ENCODE measurements at regions not wholly inside any gene's neighbourhood (a gene's known extent, or its start where the extent isn't known, plus 50 kb on each side); places are given as distances from the start of the nearest gene placed in this dataset.

- Histone ChIP-seq H3K27ac (no peak overlapping the region), H3K4me1 (no peaks in the 10 kb centered on the region), H3K4me3 (no peak overlapping the region), H3K9me3 (no peaks in the 10 kb centered on the region), H3K36me3 (no peaks in the 10 kb centered on the region), H3K27me3 (no peaks in the 10 kb centered on the region)
- no peak for TF ChIP-seq CTCF (IDR thresholded peaks at IDR 0.05)
- DNase-seq (ENCODE audit: low spot score), result no peak
These were observed 104.4 kb upstream of the KHDRBS2 start for GRCh38 chr6:62390401-62390800.

DNA sequence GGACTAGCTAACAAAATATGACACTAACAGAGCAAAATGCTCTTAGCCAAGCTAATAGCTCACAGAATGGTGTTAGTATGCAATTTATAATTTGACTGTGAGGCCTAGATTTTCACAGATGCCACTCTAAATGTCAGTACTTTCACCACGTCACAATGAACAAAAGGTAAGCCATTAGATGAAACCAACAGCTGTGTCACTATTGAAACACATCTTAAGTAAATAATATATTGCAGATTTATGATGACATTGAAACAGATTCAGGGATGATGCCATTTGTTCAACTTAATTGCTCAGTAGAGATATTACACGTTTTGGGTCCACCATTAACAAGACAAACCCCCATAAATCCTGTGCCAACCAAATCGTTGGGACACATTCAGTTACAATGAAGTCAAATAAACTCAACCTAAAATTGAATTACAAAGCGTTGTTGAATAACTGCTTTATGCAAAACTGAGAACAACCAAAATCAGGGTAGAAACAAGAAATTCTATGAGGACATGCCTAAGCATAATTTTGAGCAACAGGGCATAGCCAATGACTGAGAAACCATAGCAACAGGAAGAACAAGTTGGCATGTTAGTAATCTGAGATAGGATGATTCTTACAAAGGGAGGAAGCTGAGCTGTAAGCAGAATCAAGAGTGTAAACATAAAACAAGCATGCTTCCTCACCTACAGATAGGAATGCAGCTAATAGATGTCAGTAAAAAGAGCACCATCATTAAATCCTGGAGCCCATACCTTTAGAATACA lies 85.6 kb upstream of the KHDRBS2 start:
- Histone ChIP-seq H3K27ac (no peak overlapping the region), H3K9me3 (no peaks in the 10 kb centered on the region), H3K4me3 (no peak overlapping the region), H3K27me3 (no peaks in the 10 kb centered on the region), H3K4me1 (no peaks in the 10 kb centered on the region), H3K36me3 (no peaks in the 10 kb centered on the region)
- TF ChIP-seq CTCF (IDR thresholded peaks at IDR 0.05), result no peak
- no peak for DNase-seq (ENCODE audit: low spot score)

DNA sequence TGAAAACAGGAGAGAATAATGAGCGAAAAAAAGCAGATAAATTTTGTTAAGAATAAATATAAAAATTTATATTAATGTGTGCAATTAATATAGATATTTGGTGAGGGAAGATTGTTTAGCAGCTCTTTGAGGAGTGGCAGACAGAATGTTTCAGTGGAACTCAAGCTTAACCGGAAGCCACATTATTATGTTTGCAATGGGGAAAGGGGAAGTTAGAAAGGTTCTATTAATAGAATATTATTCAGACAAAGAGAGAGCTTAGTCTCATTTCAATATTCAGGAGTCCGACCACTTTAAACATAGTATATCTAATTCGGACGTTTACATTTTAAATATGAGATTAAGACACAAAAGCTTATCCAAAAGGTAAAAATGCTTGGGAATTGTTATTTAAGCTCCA lies 81.6 kb upstream of the KHDRBS2 start:
- Histone ChIP-seq H3K27me3 (no peaks in the 10 kb centered on the region), H3K9me3 (no peaks in the 10 kb centered on the region)

GRCh38 chr6:62362097-62362496 lies 76.1 kb upstream of the KHDRBS2 start:
- TF ChIP-seq CTCF (IDR thresholded peaks at IDR 0.05), result no peak
- no peaks in the 10 kb centered on the region for H3K9me3 ChIP-seq

More for the DNA sequence above, 81.6 kb upstream of the KHDRBS2 start:
- Histone ChIP-seq H3K36me3 (no peaks in the 10 kb centered on the region), H3K4me3 (no peak overlapping the region), H3K27ac (no peak overlapping the region), H3K4me1 (no peaks in the 10 kb centered on the region)
- TF ChIP-seq CTCF (IDR thresholded peaks at IDR 0.05), result no peak
- no peak for DNase-seq (ENCODE audit: low spot score)

DNA sequence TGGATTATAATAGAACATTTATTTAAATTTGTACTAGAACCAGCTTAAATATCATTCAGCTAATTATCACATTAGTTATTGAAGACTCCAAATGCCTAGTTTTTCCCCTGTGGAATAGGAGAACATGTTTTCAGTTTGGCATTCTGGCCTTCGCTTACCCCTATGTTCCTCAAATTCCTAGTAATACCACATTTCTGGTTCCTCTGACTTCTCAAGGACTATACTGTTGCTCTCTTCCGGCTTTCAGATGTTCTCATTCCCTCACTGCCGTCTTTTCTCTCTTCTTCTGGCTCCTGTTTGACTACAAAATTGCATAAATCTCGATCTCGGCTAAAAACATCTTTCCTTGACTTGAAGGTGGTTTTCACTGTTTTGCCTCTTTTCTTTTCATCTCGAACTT lies 71.8 kb upstream of the KHDRBS2 start:
- H3K27me3 ChIP-seq, result no peaks in the 10 kb centered on the region
- no peak overlapping the region for H3K27ac ChIP-seq
- H3K36me3 ChIP-seq, result no peaks in the 10 kb centered on the region
- no peak for DNase-seq (ENCODE audit: low spot score)
- no peak for TF ChIP-seq CTCF (IDR thresholded peaks at IDR 0.05)
- H3K4me1 ChIP-seq, result no peaks in the 10 kb centered on the region
- no peak overlapping the region for H3K4me3 ChIP-seq
- no peaks in the 10 kb centered on the region for H3K9me3 ChIP-seq

More at GRCh38 chr6:62362097-62362496, 76.1 kb upstream of the KHDRBS2 start:
- no peaks in the 10 kb centered on the region for H3K4me1 ChIP-seq
- DNase-seq (ENCODE audit: low spot score), result no peak
- no peak overlapping the region for H3K27ac ChIP-seq
- no peaks in the 10 kb centered on the region for H3K36me3 ChIP-seq
- H3K4me3 ChIP-seq, result no peak overlapping the region
- no peaks in the 10 kb centered on the region for H3K27me3 ChIP-seq

GRCh38 chr6:62354261-62354660 lies 68.2 kb upstream of the KHDRBS2 start:
- no peak for DNase-seq (ENCODE audit: low spot score)
- Histone ChIP-seq H3K27ac (no peak overlapping the region), H3K27me3 (no peaks in the 10 kb centered on the region), H3K9me3 (no peaks in the 10 kb centered on the region), H3K36me3 (no peaks in the 10 kb centered on the region), H3K4me1 (no peaks in the 10 kb centered on the region), H3K4me3 (no peak overlapping the region)
- no peak for TF ChIP-seq CTCF (IDR thresholded peaks at IDR 0.05)
